ENCODE measurements at regions not wholly inside any gene's neighbourhood (a gene's known extent, or its start where the extent isn't known, plus 50 kb on each side); places are given as distances from the start of the nearest gene placed in this dataset.
"Not testable (repeated sequence)": the region's sequence is repeated elsewhere in the genome, so short reads cannot be mapped to it uniquely, and the experiment has no call there.

- no peak overlapping the region for H3K4me3 Mint-ChIP-seq
- DNase-seq = no peak
- peaks cover 8% of the 10 kb centered on the region for H3K36me3 Mint-ChIP-seq (ENCODE audit: low read depth)
- H3K27me3 Mint-ChIP-seq (ENCODE audit: low read depth, poor library complexity) = peaks cover 4% of the 10 kb centered on the region
- peaks cover 14% of the 10 kb centered on the region for H3K4me1 Mint-ChIP-seq
- TF ChIP-seq, protein P1, sequence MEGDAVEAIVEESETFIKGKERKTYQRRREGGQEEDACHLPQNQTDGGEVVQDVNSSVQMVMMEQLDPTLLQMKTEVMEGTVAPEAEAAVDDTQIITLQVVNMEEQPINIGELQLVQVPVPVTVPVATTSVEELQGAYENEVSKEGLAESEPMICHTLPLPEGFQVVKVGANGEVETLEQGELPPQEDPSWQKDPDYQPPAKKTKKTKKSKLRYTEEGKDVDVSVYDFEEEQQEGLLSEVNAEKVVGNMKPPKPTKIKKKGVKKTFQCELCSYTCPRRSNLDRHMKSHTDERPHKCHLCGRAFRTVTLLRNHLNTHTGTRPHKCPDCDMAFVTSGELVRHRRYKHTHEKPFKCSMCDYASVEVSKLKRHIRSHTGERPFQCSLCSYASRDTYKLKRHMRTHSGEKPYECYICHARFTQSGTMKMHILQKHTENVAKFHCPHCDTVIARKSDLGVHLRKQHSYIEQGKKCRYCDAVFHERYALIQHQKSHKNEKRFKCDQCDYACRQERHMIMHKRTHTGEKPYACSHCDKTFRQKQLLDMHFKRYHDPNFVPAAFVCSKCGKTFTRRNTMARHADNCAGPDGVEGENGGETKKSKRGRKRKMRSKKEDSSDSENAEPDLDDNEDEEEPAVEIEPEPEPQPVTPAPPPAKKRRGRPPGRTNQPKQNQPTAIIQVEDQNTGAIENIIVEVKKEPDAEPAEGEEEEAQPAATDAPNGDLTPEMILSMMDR (IDR thresholded peaks at IDR 0.05) = no peak
- H3K9me3 Mint-ChIP-seq = peaks cover 8% of the 10 kb centered on the region
- no peak overlapping the region for H3K27ac Mint-ChIP-seq
Measured at GRCh38 chr1:26626994-26627393, 68.8 kb upstream of the ARID1A start.

DNA sequence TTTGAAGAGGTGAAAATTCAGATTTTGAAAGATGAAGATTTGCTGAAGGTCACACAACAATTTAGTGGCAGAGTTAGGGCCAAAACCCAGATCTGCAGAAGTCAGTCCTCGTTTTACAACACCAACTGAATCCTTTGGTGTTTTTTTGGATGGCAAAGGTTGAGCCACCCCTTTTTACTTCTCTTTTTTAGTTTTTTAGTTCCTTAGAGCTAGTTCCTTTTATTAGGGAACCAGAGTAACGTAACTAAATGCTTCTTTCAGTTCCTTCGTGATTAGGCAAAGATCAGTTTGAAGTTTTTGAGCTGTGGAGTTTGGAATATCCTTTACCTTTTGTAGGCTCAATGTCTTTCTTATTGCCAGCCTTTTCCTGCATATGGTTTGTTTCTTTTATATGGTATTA lies 67.9 kb upstream of the ARID1A start:
- Mint-ChIP-seq H3K4me3 (no peak overlapping the region), H3K27ac (no peak overlapping the region), H3K4me1 (peaks cover 14% of the 10 kb centered on the region), H3K27me3 (ENCODE audit: low read depth, poor library complexity) (peaks cover under 1% of the 10 kb centered on the region), H3K36me3 (ENCODE audit: low read depth) (peaks cover 8% of the 10 kb centered on the region), H3K9me3 (peaks cover 15% of the 10 kb centered on the region)
- no peak for DNase-seq
- TF ChIP-seq, protein P1 (IDR thresholded peaks at IDR 0.05) = no peak

DNA sequence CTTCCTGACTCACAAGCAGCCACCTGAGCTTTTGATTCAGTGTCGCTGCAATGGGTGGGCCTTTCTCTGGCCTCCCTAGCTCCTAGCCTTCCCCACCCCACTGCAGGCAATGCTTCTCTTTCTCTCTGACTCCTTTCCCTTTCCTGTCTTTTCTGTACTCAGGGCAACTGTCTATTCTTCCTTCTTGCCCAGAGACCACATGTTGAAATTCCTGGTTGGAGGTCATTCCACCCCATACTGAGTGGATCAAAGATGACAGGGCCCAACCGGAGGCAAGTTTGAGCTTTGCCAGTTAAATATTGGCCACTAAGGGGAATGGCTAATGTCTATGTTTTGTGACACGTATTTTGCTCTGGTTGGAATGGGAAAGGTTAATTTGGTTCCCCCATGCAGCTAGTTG lies 65.2 kb upstream of the ARID1A start:
- peak overlapping the region; percentile 66 for H3K27ac Mint-ChIP-seq
- H3K36me3 Mint-ChIP-seq (ENCODE audit: low read depth) = no peaks in the 10 kb centered on the region
- no peak for DNase-seq
- TF ChIP-seq, protein P1 (IDR thresholded peaks at IDR 0.05) = no peak
- no peak overlapping the region for H3K4me3 Mint-ChIP-seq
- no peaks in the 10 kb centered on the region for H3K27me3 Mint-ChIP-seq (ENCODE audit: low read depth, poor library complexity)
- peaks cover 6% of the 10 kb centered on the region for H3K4me1 Mint-ChIP-seq
- H3K9me3 Mint-ChIP-seq = peaks cover 11% of the 10 kb centered on the region

GRCh38 chr1:26635800-26636199 lies 60.0 kb upstream of the ARID1A start:
- not testable (repeated sequence) for DNase-seq; H3K4me3 Mint-ChIP-seq; H3K27me3 Mint-ChIP-seq (ENCODE audit: low read depth, poor library complexity); H3K27ac Mint-ChIP-seq; H3K4me1 Mint-ChIP-seq; H3K36me3 Mint-ChIP-seq (ENCODE audit: low read depth)
- H3K9me3 Mint-ChIP-seq = peaks cover 11% of the 10 kb centered on the region

DNA sequence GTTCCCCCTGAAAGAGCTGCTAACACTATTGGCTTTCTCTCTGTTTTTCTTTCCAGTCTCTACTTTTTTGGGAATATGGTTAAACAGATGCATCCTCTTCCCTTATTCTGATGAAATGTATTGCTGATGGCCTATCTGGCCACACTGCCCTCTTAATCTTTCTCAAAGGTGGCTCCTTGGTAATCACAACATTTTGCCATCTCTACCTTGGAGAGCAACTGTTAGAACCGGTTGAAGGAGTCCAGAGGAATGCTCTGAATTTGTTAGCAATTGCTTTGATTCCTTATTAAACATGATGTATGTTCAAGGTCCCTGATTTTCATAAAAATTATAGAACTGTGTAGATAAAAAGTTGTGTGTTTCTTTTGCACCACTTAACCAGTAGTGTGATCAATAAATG lies 50.1 kb upstream of the ARID1A start:
- H3K27ac Mint-ChIP-seq = no peak overlapping the region
- H3K4me1 Mint-ChIP-seq = no peaks in the 10 kb centered on the region
- peaks cover 14% of the 10 kb centered on the region for H3K27me3 Mint-ChIP-seq (ENCODE audit: low read depth, poor library complexity)
- TF ChIP-seq, protein P1 (IDR thresholded peaks at IDR 0.05) = no peak
- no peaks in the 10 kb centered on the region for H3K36me3 Mint-ChIP-seq (ENCODE audit: low read depth)
- H3K4me3 Mint-ChIP-seq = no peak overlapping the region
- DNase-seq = no peak
- no peaks in the 10 kb centered on the region for H3K9me3 Mint-ChIP-seq

All from nephron progenitor cell (in vitro differentiated cells).